A549 (cell line): ENCODE measurements at regions not wholly inside any gene's neighbourhood (a gene's known extent, or its start where the extent isn't known, plus 50 kb on each side); places are given as distances from the start of the nearest gene placed in this dataset.

Experiments used
- BHLHE40 ChIP-seq: IDR thresholded peaks from 2 replicates; pipeline ENCODE4 v1.6.1; 2012; ENCODE audit warnings: low read depth, low read length, inconsistent platforms
- CBX2 ChIP-seq: fragments of 200-600 bp; sonication (generic); IDR thresholded peaks from 2 replicates; pipeline ENCODE4 v1.6.1; 2016; ENCODE audit warnings: low read depth, mild to moderate bottlenecking, borderline replicate concordance
- HDAC2 ChIP-seq: fragments of 200-600 bp; sonication (generic); IDR thresholded peaks from 2 replicates; pipeline ENCODE4 v1.6.1; 2016
- MAZ ChIP-seq: fragments of 150-350 bp; IDR thresholded peaks from 2 replicates; pipeline ENCODE4 v1.6.1; 2014; ENCODE audit warnings: antibody characterized with exemption, low read depth, low read length, borderline replicate concordance
- POLR2A ChIP-seq: IDR thresholded peaks from 2 replicates; pipeline ENCODE4 v1.6.1; 2012; ENCODE audit warnings: mild to moderate bottlenecking, low read length
- SMC3 ChIP-seq: fragments of >200 bp; sonication (Bioruptor Twin); formaldehyde crosslinking; IDR thresholded peaks from 3 replicates; pipeline ENCODE4 v1.6.1; 2018; ENCODE audit warnings: inconsistent platforms
- ZNF302 ChIP-seq: fragments of 250-450 bp; sonication (Bioruptor Pico); IDR thresholded peaks from 2 replicates; pipeline ENCODE4 v1.9.0; 2021; ENCODE audit warnings: inconsistent platforms, mild to moderate bottlenecking, moderate library complexity
- TF ChIP-seq, protein P1 (sequence below): fragments of >200 bp; sonication (Bioruptor Twin); formaldehyde crosslinking; IDR thresholded peaks from 3 replicates; pipeline ENCODE4 v1.5.1; 2016
- TF ChIP-seq, protein P2 (sequence below): fragments of 200-600 bp; sonication (generic); IDR thresholded peaks from 2 replicates; pipeline ENCODE4 v1.6.1; 2016; ENCODE audit warnings: antibody characterized with exemption, mild to moderate bottlenecking, moderate library complexity

DNA sequence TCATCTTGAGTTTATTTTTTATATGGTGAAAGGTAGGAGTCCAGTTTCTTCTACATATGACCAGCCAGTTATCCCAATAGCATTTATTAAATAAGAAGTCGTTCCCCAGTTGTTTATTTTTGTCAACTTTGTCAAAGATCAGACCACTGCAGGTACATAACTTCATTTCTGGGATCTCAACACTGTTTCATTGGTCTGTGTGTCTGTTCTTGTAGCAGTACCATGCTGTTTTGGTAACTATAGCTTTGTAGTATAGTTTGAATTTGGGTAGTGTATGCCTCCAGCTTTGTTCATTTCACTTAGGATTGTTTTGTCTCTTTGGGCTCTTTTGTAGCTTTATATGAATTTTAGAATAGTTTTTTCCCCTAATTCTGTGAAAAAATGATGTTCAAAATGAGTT lies 340.4 kb upstream of the PCDH20 start:
- TF ChIP-seq MAZ (no peak), POLR2A (no peak), ZNF302 (CRISPR knock-in tag) (no peak), HDAC2 (no peak), CBX2 (no peak), BHLHE40 (no peak), SMC3 (no peak)
- TF ChIP-seq, protein P1, sequence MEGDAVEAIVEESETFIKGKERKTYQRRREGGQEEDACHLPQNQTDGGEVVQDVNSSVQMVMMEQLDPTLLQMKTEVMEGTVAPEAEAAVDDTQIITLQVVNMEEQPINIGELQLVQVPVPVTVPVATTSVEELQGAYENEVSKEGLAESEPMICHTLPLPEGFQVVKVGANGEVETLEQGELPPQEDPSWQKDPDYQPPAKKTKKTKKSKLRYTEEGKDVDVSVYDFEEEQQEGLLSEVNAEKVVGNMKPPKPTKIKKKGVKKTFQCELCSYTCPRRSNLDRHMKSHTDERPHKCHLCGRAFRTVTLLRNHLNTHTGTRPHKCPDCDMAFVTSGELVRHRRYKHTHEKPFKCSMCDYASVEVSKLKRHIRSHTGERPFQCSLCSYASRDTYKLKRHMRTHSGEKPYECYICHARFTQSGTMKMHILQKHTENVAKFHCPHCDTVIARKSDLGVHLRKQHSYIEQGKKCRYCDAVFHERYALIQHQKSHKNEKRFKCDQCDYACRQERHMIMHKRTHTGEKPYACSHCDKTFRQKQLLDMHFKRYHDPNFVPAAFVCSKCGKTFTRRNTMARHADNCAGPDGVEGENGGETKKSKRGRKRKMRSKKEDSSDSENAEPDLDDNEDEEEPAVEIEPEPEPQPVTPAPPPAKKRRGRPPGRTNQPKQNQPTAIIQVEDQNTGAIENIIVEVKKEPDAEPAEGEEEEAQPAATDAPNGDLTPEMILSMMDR = no peak
- TF ChIP-seq, protein P2, sequence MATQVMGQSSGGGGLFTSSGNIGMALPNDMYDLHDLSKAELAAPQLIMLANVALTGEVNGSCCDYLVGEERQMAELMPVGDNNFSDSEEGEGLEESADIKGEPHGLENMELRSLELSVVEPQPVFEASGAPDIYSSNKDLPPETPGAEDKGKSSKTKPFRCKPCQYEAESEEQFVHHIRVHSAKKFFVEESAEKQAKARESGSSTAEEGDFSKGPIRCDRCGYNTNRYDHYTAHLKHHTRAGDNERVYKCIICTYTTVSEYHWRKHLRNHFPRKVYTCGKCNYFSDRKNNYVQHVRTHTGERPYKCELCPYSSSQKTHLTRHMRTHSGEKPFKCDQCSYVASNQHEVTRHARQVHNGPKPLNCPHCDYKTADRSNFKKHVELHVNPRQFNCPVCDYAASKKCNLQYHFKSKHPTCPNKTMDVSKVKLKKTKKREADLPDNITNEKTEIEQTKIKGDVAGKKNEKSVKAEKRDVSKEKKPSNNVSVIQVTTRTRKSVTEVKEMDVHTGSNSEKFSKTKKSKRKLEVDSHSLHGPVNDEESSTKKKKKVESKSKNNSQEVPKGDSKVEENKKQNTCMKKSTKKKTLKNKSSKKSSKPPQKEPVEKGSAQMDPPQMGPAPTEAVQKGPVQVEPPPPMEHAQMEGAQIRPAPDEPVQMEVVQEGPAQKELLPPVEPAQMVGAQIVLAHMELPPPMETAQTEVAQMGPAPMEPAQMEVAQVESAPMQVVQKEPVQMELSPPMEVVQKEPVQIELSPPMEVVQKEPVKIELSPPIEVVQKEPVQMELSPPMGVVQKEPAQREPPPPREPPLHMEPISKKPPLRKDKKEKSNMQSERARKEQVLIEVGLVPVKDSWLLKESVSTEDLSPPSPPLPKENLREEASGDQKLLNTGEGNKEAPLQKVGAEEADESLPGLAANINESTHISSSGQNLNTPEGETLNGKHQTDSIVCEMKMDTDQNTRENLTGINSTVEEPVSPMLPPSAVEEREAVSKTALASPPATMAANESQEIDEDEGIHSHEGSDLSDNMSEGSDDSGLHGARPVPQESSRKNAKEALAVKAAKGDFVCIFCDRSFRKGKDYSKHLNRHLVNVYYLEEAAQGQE = no peak
